Sigmoid colon (tissue), 4 donors: ENCODE measurements at regions not wholly inside any gene's neighbourhood (a gene's known extent, or its start where the extent isn't known, plus 50 kb on each side); places are given as distances from the start of the nearest gene placed in this dataset.

Experiments used
- CTCF ChIP-seq, 4 experiments: fragments of 450-650 bp in 3 of 4; fragments of 200-600 bp in 1 of 4; IDR thresholded peaks; one replicate each; pipeline ENCODE4 v1.5.1; 2016 to 2019; ENCODE audit warnings: antibody characterized with exemption in 4 of 4, mild to moderate bottlenecking in 3 of 4, moderate library complexity in 2 of 4
- EP300 ChIP-seq, 4 donors: sonication (generic); formaldehyde crosslinking; IDR thresholded peaks; one replicate each; pipeline ENCODE4 v1.6.1; 2017; ENCODE audit warnings: antibody characterized with exemption in 4 of 4
- POLR2A ChIP-seq, 2 donors: fragments of 450-650 bp; IDR thresholded peaks; one replicate each; pipeline ENCODE4 v1.6.1; 2016; ENCODE audit warnings: antibody characterized with exemption in 2 of 2, mild to moderate bottlenecking in 2 of 2, moderate library complexity in 2 of 2

- TF ChIP-seq CTCF (IDR thresholded peaks at IDR 0.05) (no peak), POLR2A (IDR thresholded peaks at IDR 0.05) (no peak), EP300 (IDR thresholded peaks at IDR 0.05) (no peak)
Observed at GRCh38 chr2:39529836-39530235, 92.8 kb upstream of the MAP4K3 start.
